Kidney (tissue), 13 donors: ENCODE measurements at regions not wholly inside any gene's neighbourhood (a gene's known extent, or its start where the extent isn't known, plus 50 kb on each side); places are given as distances from the start of the nearest gene placed in this dataset.

Experiments
- DNase-seq, 5 donors: peaks; one replicate each; pipeline ENCODE4 v3.0.0-alpha.2; 2013 to 2020
- FAIRE-seq: peaks from 2 replicates; lab custom pipeline; 2012; peaks lifted over from hg19 to GRCh38; lab: Jason Lieb, UNC
- H3K27ac ChIP-seq, 2 donors: one replicate each; pipeline ENCODE4 v1.7.0; 2013; ENCODE audit warnings: low read depth in 2 of 2, low read length in 2 of 2, inconsistent platforms in 1 of 2
- H3K27me3 ChIP-seq: one replicate; pipeline ENCODE4 v1.7.1; 2013; ENCODE audit warnings: low read length, inconsistent platforms; ENCODE audit not compliant: control insufficient read depth, insufficient read depth
- H3K36me3 ChIP-seq, 3 donors: one replicate each; pipeline versions ENCODE4 v1.7.0 to v1.7.1; 2013; ENCODE audit warnings: low read length in 3 of 3, control low read depth in 1 of 3, inconsistent platforms in 1 of 3; ENCODE audit not compliant: insufficient read depth in 3 of 3, control insufficient read depth in 2 of 3
- H3K4me1 ChIP-seq, 3 donors: one replicate each; pipeline versions ENCODE4 v1.7.0 to v1.7.1; 2013; ENCODE audit warnings: low read length in 3 of 3, inconsistent platforms in 1 of 3, low read depth in 1 of 3; ENCODE audit not compliant: control insufficient read depth in 2 of 3, insufficient read depth in 2 of 3
- H3K4me3 ChIP-seq, 3 donors: one replicate each; pipeline versions ENCODE4 v1.7.0 to v1.8.1; 2013; ENCODE audit warnings: low read length in 3 of 3, control low read depth in 1 of 3, inconsistent platforms in 1 of 3
- H3K9ac ChIP-seq, 3 donors: one replicate each; pipeline versions ENCODE4 v1.7.0 to v1.7.1; 2013; ENCODE audit warnings: low read length in 3 of 3, control low read depth in 1 of 3, inconsistent platforms in 1 of 3
- H3K9me3 ChIP-seq, 3 donors: one replicate each; pipeline versions ENCODE4 v1.7.0 to v1.7.1; 2013; ENCODE audit warnings: low read length in 3 of 3, control low read depth in 1 of 3, inconsistent platforms in 1 of 3; ENCODE audit not compliant: control insufficient read depth in 2 of 3, insufficient read depth in 1 of 3
- CTCF ChIP-seq: IDR thresholded peaks from 3 replicates; pipeline ENCODE4 v1.5.1; 2012; ENCODE audit warnings: mild to moderate bottlenecking, moderate library complexity, borderline replicate concordance; ENCODE audit not compliant: insufficient read depth; ENCODE audit errors: extremely low read depth
- intact Hi-C: fragments of 100-400 bp; cut with DNase I; formaldehyde crosslinking; loops from one replicate; pipeline ENCODE4 v1.11.1; 2022
- donor health status: control.
- donor health status: control.
- donor health status: control.
- donor health status: control.
- donor health status: control.
- donor health status: DM: yes; HTN: yes; CAD: no.
- donor health status: Normal renal cell carcinoma (clear cell type).

GRCh38 chr12:85656561-85656960 is 179.6 kb downstream of the RASSF9 start:
- Histone ChIP-seq H3K27me3 (no peaks in the 10 kb centered on the region), H3K27ac (no peak overlapping the region), H3K9ac (no peak overlapping the region), H3K4me1 (no peaks in the 10 kb centered on the region), H3K4me3 (no peak overlapping the region), H3K9me3 (peaks cover 0 to 4% (median 0%) of the 10 kb centered on the region in 3 donors), H3K36me3 (no peaks in the 10 kb centered on the region)
- no peak for DNase-seq
- intact Hi-C loops, result no loop called here
- no peak for FAIRE-seq
- TF ChIP-seq CTCF, result no peak

- Histone ChIP-seq H3K36me3 (no peaks in the 10 kb centered on the region), H3K9me3 (peaks cover 0 to 3% (median 0%) of the 10 kb centered on the region in 3 donors), H3K4me3 (no peak overlapping the region), H3K27ac (no peak overlapping the region), H3K9ac (no peak overlapping the region), H3K27me3 (no peaks in the 10 kb centered on the region), H3K4me1 (no peaks in the 10 kb centered on the region)
- no peak for FAIRE-seq
- no peak for TF ChIP-seq CTCF
- intact Hi-C loops, result no loop called here
- no peak for DNase-seq
Observed at GRCh38 chr12:85657251-85657650, 179.0 kb downstream of the RASSF9 start.

- Histone ChIP-seq H3K36me3 (no peaks in the 10 kb centered on the region), H3K4me3 (no peak overlapping the region), H3K27me3 (no peaks in the 10 kb centered on the region), H3K27ac (no peak overlapping the region), H3K9ac (no peak overlapping the region), H3K9me3 (peaks cover 0 to 3% (median 0%) of the 10 kb centered on the region in 3 donors), H3K4me1 (no peaks in the 10 kb centered on the region)
- FAIRE-seq, result no peak
- no peak for TF ChIP-seq CTCF
- DNase-seq, result no peak
- intact Hi-C loops, result no loop called here
Observed at GRCh38 chr12:85657836-85658630, 178.2 kb downstream of the RASSF9 start.
